ENCODE measurements at regions not wholly inside any gene's neighbourhood (a gene's known extent, or its start where the extent isn't known, plus 50 kb on each side); places are given as distances from the start of the nearest gene placed in this dataset.
"Not testable (repeated sequence)": the region's sequence is repeated elsewhere in the genome, so short reads cannot be mapped to it uniquely, and the experiment has no call there.

DNA sequence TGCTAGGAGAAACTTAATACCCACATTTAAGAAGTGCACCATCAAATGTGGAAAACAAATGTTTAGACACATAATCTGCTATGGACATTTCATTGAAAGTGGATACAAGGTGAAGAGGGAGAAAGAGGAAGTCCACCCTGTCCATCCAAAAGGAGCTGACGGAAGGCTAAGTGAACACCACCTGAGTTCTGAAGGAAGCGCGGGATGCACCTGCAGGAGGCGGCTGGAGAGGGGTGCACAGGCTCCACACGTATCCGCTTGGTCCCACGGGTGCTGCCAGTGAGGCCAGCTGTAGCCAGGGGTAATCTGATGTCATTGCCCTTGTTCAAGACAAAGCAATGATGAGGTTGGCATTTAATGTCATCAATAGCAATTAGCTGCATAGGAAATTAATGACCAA, 75.9 kb upstream of the TMEM18 start:
- DNase-seq (ENCODE audit: low read depth) = no peak

DNA sequence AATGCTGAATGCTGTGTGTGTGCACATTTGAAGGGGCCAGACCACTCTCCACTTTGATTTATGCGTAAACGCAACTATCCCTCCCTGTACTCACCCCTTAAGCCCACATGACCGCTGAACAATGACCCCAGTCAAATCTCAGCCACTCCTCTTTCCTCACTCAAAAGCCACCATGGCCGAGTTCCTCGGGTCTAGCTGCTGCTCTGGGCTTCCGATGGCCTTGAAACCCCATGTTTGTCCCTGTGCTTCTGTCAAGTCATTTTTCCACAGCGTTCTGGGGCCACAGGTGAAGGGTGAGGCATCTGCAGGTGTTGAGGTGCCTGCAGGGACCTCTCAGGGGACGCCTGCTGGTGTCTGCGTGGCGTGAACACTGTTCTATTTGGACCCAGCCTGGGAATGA, 74.3 kb upstream of the TMEM18 start:
- DNase-seq (ENCODE audit: low read depth) = no peak

DNA sequence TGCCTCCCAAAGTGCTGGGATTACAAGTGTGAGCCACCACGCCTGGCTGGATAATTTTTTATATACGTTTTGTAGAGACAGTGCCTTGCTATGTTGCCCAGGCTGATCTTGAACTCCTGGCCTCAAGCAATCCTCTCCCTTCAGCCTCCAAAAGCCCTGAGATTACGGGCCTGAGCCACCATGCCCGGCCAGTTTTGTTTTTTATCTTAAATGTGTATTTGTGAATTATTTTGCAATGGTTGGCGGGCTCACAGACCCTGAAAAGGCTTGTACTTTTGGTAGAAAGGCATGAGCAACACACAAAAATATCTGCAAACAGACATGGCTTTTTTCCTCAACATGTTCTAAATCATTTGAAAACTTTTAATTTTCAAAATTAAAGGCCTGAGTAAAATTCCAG, 73.4 kb upstream of the TMEM18 start:
- no peak for DNase-seq (ENCODE audit: low read depth)

DNA sequence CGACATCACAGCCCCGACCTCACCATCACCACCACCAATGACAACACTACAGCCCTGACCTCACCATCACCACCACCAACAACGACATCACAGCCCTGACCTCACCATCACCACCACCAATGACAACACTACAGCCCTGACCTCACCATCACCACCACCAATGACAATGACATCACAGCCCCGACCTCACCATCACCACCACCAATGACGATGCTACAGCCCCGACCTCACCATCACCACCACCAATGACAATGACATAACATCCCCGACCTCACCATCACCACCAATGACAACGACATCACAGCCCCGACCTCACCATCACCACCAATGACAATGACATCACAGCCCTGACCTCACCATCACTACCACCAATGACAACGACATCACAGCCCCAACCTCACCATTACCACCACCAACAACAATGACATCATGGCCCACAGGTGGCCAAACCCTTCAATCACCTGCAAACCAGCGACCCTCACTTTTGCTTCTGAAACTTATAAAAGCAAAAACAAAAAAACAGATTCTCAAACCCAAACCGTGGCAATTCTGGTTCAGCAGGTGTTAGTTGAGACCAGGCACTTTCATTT, 70.7 kb upstream of the TMEM18 start:
- DNase-seq (ENCODE audit: low read depth) = no peak

DNA sequence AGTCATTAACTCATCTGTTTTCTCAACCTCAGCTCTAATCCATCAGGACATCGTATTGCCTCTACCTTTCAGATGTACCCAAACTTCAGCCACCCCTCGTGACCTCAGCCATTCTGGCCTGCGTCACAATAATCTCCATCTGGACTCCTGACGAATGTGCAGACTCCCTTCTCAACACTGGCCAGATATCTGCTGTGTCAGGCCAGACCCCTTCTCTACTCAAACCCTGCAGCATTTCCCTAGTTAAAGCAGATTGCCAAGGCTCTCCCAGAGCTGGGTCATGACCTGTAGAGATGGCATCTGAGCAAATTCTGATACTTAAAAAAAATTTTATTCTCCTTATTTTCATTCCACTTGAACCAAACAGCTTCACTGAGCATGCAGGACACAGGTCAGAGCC, 69.5 kb upstream of the TMEM18 start:
- no peak for DNase-seq (ENCODE audit: low read depth)

DNA sequence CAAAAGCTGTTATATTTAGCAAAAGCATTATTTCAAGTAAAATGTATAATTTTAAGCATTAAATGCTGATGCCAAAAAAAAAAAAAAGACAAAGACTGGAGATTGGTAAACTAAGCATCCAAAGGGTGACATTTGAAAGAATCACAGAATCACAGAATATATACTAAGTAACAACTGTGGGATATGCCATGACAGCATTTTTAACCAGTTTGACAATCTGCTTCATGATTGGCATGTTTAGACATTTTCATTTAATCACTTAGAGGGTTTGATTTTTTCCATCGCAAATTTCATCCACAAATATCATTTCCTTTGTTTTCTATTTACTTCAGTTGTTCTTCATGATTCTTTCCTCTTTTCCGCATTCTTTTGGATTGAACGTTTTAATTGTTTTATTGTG, 66.9 kb upstream of the TMEM18 start:
- DNase-seq (ENCODE audit: low read depth) = no peak

DNA sequence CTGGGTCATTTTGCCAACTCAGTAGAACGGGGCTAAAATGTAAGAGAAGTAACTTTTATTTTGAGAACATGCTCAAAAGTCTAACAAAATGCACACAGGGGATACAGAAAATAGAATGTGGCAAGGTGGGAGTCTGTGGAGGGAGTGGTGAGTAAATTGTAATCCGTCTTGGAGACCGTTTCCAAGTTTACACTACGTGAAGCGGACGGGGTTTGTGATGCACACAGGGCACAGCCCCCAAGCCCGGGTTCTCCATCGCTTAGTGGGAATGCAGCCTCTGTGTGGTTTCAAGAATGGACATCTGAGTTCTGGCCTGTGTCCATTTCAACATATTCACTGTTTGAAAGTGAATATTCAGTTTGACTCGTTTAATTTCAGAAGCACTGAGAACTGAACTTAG, 65.0 kb upstream of the TMEM18 start:
- no peak for DNase-seq (ENCODE audit: low read depth)

DNA sequence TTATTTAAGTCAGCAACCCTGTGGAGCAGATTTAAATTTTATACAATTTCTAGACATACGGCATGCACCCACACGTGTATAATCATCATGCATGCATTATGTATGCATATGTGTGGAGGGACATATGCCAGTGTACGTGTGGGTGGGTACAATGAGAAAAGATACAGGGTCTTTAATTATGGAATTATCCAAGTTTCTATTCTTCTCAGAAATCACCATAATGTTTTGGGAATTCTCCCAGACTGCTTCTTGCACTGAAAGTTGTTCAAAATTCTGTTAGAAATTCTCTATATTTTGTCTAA, 63.9 kb upstream of the TMEM18 start:
- DNase-seq (ENCODE audit: low read depth) = no peak

DNA sequence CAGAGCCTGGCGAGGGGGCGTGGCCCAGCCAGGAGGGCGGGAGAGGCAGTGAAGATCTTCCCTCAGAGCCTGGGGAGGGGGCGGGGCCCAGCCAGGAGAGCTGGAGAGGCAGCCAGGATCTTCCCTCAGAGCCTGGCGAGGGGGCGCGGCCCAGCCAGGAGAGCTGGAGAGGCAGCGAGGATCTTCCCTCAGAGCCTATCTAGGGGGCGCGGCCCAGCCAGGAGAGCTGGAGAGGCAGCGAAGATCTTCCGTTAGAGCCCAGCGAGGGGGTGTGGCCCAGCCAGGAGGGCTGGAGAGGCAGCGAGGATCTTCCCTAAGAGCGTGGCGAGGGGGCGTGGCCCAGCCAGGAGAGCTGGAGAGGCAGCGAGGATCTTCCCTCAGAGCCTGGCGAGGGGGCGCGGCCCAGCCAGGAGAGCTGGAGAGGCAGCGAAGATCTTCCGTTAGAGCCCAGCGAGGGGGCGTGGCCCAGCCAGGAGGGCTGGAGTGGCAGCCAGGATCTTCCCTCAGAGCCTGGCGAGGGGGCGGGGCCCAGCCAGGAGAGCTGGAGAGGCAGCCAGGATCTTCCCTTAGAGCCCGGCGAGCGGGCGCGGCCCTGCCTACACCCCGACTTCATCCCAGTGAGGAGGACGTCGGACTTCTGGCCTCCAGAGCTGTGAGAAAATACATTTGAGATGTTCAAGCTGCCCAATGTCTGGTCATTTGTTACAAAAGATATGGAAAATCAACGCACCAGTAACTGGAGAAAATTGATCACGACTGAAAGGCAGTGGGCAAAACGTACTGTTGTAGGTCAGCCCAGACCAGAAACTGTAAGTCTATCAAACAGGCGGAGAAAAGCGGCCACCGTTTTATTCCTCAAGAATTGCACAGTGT, 63.4 kb upstream of the TMEM18 start:
- peak; percentile 46 for DNase-seq (ENCODE audit: low read depth)

DNA sequence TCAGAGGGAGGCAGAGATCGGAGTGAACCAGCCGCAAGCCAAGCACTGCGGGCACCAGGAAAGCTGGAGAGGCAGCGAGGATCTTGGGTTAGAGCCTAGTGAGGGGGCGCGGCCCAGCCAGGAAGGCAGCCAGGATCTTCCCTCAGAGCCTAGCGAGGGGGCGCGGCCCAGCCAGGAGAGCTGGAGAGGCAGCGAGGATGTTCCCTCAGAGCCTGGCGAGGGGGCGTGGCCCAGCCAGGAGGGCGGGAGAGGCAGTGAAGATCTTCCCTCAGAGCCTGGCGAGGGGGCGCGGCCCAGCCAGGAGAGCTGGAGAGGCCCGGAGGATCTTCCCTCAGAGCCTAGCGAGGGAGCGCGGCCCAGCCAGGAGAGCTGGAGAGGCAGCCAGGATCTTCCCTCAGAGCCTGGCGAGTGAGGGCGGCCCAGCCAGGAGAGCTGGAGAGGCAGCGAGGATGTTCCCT, 62.7 kb upstream of the TMEM18 start:
- DNase-seq (ENCODE audit: low read depth) = not testable (repeated sequence)

DNA sequence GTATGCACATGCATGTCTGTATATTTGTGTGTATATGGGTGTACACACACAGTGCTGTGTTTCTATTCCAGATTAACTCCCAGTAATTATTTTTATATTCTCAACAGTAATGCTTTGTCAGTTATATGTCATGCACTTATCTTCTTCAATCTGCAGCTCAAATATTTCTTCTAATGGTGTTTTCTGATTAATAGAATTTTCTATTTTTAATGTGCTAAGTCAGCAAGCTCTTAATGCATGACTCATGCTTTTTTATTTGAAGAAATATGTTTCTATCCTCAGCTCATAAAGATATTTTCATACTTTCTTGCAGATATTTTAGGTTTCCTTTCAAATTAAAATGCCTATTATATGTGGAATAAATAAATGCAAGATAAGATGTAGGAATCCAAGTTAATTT, 59.7 kb upstream of the TMEM18 start:
- DNase-seq (ENCODE audit: low read depth) = no peak

DNA sequence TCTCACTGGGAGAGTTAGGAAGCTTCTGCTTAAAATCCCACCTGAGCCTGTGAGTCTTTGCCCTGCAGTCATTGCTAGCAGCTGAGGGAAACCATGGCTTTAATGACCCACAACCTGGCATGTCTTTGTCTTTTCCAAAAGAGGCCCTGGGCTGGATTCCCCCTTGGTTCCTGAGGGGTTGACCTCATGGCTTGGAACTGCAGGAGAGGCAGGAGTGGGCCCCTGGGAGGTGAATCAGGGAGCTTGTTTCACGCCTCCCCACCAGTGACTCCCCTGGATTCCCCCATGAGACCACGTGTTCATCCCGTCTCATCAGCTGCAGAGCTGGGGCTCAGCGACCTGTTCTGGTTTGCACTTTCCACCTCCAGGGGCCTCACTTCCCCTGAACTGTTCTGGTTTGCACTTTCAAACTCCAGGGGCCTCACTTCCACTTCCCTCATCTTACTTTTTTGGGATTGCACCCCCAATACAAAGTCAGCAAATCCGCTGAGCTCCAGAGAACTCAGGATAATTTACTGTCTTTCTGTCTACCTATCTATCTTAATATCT, 58.5 kb upstream of the TMEM18 start:
- no peak for DNase-seq (ENCODE audit: low read depth)

DNA sequence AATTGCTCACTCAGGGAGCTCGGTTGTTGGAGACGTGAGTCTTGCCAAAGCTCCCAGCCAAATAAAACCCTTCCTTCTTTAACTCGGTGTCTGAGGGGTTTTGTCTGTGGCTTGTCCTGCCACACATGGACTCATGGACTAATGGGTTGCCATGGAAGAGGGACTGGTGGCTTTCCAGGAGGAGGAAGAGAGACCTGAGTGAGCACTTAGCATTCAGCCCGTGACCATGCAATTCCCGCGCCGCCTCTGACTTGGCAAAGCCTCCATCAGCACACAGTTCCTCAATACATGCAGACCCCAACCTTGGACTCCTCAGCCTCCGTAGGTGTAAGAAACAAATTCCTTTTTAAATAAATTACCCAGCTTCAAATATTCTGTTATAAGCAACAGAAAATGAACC, 57.3 kb upstream of the TMEM18 start:
- no peak for DNase-seq (ENCODE audit: low read depth)

DNA sequence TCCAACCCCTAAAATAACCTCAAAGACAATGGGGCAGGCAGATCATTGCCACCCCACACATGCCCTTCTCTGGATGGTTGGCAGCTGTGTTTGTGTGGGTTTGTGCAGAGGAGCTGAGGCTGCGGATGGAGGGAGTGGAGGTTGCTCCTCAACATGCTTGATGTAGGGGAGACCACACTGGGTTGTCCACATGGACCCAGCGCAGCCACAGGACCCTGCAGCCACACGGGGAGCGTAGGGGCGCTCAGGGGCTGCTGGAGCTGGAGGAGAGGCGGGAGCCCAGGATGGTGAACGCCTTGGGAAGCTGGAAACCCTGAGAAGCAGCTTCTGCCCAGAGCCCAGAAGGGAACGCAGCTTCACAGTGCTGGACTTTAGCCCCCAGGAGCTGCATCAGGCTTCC, 56.3 kb upstream of the TMEM18 start:
- DNase-seq (ENCODE audit: low read depth) = no peak

DNA sequence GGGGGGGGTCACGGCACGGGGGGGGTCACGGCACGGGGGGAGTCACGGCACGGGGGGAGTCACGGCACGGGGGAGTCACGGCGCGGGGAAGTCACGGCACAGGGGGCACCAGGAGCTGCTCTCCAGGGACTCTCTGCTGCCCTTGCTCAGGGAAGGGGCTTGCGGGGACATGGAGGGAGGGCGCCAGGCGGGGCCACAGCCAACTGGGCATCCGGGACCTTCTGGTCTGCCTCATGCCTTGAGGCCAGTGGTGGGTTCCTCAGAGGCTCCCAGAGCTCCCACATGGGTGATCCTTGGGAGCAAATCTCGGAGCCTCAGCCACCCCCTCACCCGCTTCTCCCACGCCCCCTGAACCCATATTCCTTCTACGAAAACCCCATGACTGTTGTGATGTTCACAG, 55.8 kb upstream of the TMEM18 start:
- DNase-seq (ENCODE audit: low read depth) = no peak

DNA sequence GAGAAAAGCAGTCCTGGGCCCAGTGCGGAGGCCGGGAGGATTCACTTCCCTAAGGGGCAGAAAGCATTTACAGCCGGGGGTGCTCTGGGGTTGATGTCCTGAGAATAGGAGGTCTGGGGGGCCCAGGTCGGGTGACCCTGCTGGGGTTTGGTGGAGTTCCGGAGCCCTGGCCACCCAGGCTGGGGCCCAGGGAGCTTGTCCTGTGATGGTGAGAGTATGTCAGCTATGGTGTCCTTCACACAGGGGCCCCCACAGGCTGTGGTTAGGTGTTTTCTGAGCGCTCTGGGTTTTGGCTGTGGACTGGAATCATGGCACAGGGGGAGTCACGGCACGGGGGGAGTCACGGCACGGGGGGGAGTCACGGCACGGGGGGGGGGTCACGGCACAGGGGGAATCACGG, 54.5 kb upstream of the TMEM18 start:
- DNase-seq (ENCODE audit: low read depth) = no peak

DNA sequence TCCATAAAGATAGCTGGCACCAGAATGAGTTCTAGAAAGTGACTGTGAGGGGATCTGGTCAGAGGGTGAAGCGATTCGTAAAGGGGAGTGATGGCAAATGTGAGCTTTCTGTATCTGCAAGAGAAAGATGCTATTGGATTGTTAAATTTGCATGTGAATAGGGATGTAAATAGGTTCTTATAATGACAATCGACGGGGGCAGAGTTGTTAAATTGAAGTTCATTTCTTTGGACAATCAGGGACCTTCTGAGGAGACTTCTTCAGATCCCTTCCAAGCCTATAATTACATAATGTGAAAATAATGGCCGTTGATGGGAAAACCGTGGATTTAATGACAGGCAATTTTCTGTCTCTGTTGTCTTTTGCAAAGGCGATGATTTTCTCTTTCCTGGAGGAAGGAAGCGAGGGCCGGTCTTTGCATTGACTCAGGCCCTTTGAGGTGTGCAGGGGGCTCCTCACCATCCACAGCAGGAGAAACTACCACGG, 52.2 kb upstream of the TMEM18 start:
- no peak for DNase-seq (ENCODE audit: low read depth)

DNA sequence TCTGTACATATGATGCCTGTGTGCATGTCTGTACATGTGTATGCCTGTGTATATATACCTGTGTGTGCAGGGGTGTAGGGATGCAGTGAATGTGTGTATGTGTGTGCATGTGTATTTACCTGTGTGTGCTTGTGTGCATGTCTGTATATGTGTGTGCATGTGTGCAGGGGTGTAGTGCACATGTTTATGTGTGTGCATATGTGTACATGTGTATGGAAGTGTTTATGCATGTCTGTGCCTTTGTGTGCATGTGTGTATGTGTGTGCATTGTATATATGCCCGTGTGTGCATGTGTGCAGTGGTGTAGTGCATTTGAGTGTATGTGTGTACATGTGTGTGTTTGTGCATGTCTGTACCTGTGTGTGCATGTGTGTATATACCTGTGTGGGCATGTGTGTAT, 51.0 kb upstream of the TMEM18 start:
- no peak for DNase-seq (ENCODE audit: low read depth)

DNA sequence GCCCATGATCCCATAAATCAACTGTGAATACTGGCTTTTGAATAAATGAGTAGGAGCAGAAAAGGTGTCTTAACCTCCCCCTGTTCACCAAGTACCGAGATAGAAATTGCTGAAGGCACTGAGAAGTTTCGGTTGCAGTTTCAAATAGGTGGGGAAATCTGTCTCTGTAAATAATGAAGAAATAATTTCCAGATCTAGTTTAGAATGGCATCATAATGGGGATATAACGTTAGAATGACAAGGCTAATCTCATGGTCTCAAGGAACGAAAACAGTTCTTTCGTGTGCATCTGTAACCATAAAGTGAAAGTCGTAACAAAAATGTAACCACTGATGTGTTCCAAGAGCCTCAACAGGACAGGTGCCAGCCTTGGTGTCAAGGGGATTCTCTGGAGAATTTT, 49.9 kb upstream of the TMEM18 start:
- DNase-seq (ENCODE audit: low read depth) = no peak

Measured in stromal cell of bone marrow (primary cell).